SH-SY5Y (cell line): ENCODE measurements at regions not wholly inside any gene's neighbourhood (a gene's known extent, or its start where the extent isn't known, plus 50 kb on each side); places are given as distances from the start of the nearest gene placed in this dataset.

ENCODE experiments used
- GATA2 ChIP-seq: IDR thresholded peaks from 2 replicates; pipeline ENCODE4 v1.6.1; 2011; ENCODE audit warnings: mild to moderate bottlenecking, low read depth, low read length
- GATA3 ChIP-seq: IDR thresholded peaks from 2 replicates; pipeline ENCODE4 v1.6.1; 2011; ENCODE audit warnings: low read depth, mild to moderate bottlenecking, low read length, moderate library complexity

DNA sequence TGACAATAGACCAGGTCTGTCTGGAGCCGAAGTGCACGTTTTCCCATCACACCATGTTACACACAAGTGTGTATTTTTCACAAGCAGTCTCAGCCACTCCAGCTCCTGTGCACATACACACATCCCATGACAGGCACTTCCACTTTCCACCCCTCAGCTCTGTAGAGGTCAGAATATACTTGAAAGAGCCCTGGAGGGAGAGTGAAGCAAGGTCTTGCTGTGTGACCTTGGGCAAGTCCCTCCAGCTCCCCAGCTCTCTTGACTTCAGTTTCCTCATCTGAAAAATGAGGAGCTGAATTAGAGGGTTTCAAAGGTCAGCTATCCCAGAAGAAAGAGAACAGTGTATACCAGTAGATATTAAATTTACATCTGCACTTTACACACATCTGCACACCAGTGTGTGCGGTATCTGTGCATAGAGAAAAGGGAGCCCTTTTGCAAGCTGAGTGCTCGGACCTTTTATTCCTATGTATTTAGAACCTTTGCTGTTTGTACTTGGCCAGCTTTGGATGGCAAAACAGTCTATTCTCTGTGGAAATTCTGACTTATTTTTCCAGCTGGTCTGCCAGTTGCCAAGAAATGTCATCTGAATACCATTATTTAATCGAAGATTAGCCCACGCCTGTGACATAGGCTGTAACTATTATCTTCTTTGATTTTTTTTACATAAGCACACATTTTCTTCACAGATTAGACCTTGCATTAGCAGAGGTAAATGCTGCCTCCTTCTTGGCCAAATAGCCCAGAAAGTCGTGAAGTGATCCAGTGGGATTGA, 528.0 kb downstream of the BNC2 start:
- TF ChIP-seq GATA3 (no peak), GATA2 (no peak)
